Ishikawa (cell line): ENCODE measurements at regions not wholly inside any gene's neighbourhood (a gene's known extent, or its start where the extent isn't known, plus 50 kb on each side); places are given as distances from the start of the nearest gene placed in this dataset.

ENCODE experiments used
- CEBPB ChIP-seq: IDR thresholded peaks from 2 replicates; pipeline ENCODE4 v1.6.1; 2012
- CREB1 ChIP-seq: IDR thresholded peaks from 2 replicates; pipeline ENCODE4 v1.6.1; 2012; ENCODE audit warnings: low read depth
- EP300 ChIP-seq: IDR thresholded peaks from 2 replicates; pipeline ENCODE4 v1.6.1; 2012; ENCODE audit warnings: borderline replicate concordance
- RAD21 ChIP-seq: IDR thresholded peaks from 2 replicates; pipeline ENCODE4 v1.6.1; 2012; ENCODE audit warnings: low read depth
- TAF1 ChIP-seq: IDR thresholded peaks from 2 replicates; pipeline ENCODE4 v1.6.1; 2012; ENCODE audit warnings: low read depth, mild to moderate bottlenecking
- TCF12 ChIP-seq: IDR thresholded peaks from 2 replicates; pipeline ENCODE4 v1.6.1; 2012; ENCODE audit warnings: low read depth
- TEAD4 ChIP-seq: IDR thresholded peaks from 2 replicates; pipeline ENCODE4 v1.6.1; 2012
- ZBTB7A ChIP-seq: IDR thresholded peaks from 2 replicates; pipeline ENCODE4 v1.6.1; 2012; ENCODE audit warnings: low read depth
- TF ChIP-seq, protein P1 (sequence below): IDR thresholded peaks from 2 replicates; pipeline ENCODE4 v1.6.1; 2012

DNA sequence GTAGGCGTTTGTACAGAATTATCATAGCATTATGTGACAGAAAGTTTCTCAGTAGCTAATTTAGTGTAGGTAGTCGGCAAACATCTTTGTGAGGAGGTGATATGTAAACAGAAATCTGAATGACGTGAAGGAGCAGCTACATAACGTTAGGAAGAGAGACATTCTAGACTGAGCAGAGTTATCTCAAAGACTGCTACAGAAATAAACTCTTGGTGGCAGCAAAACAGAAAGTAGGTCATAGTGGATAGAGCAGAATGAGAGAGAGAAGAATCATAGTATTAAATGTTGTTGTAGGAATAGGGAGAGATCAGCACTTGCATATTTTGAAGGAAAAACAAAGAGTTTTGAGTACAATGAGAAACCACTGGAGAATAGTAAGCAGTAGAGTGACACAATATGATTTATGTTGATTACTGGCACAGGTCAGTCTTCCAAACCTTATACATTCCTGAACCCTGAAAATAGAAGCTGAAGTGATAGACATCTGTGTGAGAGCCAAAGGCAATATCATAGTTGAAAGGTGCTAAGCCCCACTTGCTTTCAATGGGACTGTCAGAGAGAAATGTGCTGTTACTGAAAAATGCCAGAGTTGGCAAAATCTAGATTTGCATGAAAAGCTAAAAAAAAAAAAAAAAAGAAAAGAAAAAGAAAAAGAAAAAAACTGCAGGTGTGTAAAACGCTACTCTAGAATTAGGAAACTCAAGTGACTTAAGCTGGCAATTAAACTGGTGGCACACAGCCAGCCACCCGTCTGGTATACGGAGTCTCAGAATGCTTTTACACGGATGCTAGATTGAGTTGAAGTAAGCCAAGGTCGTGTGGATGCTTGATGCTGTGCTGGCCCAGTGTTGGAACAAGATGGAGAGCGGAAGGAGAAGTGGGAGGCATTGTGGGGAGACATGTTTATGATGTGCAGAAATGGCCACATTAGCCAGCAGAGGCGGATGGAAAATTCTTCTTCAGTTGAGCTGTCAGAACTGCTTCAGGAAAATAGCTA is 750.2 kb upstream of the HS3ST1 start:
- TF ChIP-seq CEBPB (no peak), TCF12 (no peak), EP300 (no peak), TAF1 (no peak), CREB1 (no peak), ZBTB7A (no peak), TEAD4 (no peak), RAD21 (no peak)
- TF ChIP-seq, protein P1, sequence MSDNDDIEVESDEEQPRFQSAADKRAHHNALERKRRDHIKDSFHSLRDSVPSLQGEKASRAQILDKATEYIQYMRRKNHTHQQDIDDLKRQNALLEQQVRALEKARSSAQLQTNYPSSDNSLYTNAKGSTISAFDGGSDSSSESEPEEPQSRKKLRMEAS: no peak
